GM21528 (cell line): ENCODE measurements at regions not wholly inside any gene's neighbourhood (a gene's known extent, or its start where the extent isn't known, plus 50 kb on each side); places are given as distances from the start of the nearest gene placed in this dataset.

Source experiments
- ATAC-seq: cut with Tn5 transposase; IDR thresholded peaks from one replicate; pipeline ENCODE4 v1.9.1; 2021; ENCODE audit warnings: mild to moderate bottlenecking, moderate library complexity; ENCODE audit not compliant: unreplicated experiment, low FRiP score

DNA sequence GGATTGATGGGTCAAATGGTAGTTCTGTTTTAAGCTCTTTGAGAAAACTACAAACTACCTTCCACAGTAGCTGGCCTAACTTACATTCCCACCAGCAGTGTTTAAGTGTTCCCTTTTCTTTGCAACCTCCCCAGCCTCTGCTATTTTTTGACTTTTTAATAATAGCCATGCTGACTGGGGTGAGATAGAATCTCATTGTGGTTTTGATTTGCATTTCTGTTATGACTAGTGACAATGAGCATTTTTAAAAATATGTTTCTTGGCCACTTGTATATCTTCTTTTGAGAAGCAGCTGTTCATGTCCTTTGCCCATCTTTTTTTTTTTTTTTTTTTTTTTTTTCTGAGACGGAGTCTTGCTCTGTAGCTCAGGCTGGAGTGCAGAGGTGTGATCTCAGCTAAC is 155.2 kb upstream of the BMPER start:
- ATAC-seq = peak; percentile 79

- ATAC-seq = no peak
Observed at GRCh38 chr7:33751443-33751842, 153.9 kb upstream of the BMPER start.

DNA sequence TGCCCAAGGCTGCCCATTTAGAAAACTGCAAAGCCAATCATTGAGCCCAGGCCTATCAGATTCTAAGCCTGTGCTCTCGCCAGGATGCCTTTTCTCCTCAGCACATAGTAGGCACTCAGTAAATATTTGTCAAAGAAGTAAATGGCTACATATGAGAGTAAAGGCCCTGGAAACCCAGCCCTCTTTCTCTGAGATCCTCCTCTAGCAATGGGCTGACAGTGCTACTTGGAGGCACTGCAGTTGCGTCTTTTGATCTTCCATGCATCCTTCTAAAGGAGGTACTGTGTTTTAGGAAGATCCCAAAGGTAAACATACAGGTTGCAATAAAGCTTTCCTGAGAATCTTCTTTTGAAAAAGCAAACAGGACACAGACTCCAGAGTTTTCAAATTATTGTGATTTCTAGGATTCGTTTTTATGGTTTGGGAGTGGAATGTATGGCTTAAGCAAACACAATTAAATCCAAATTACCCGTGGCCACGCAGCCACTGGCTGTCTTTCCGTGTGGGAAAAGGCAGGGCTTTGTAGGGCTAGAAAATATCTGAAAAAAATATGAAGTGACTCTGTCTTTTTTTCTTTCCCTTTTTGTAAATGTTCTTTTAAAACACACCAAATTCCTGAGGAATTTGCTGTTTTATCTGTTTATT is 151.3 kb upstream of the BMPER start:
- no peak for ATAC-seq

DNA sequence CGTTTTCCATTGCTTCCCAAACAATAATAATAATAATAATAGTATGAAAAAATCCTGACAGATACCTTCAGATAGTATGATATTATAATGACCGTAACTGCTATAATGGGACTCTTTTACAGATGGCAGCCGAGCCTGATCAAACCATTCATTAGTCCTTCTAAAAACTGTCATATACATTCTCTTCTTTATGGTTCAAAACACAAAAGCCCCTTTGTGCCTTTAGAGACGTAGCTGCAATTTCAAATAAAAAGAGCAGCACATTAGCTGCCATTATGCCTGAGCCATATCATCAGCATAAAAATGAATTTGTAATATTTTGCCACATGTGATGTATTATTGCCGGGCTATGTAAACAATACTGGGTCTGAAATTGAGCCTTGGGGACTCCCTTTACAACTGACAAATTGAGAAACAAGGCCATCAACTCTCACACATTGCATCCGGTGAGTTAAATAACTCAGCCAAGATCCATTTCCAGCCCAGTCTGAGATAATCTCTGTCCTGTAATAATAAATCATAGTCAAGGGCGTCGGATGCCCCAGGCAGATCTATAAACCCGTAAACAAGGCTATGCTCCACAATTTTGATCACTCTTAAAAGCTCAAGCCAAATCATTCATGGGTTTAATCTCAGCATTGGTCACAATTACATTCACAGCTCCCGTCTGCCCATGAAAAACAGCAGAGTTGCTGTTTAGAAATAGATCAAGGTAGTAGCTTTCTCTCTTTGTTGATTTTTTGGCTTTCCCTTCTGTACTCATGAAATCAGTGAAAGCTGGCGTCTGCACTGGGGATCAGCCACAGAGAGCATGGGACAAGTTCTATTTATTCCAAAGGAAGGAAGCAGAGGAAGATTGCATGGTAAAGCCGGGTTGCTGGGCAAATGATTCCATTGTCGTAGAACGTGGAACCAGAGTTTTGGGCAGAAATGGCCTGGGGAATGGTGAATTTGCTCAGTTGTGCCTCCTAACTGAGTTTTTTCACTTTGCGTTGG is 150.1 kb upstream of the BMPER start:
- ATAC-seq = no peak

GRCh38 chr7:33757050-33757449 is 148.3 kb upstream of the BMPER start:
- ATAC-seq = no peak

DNA sequence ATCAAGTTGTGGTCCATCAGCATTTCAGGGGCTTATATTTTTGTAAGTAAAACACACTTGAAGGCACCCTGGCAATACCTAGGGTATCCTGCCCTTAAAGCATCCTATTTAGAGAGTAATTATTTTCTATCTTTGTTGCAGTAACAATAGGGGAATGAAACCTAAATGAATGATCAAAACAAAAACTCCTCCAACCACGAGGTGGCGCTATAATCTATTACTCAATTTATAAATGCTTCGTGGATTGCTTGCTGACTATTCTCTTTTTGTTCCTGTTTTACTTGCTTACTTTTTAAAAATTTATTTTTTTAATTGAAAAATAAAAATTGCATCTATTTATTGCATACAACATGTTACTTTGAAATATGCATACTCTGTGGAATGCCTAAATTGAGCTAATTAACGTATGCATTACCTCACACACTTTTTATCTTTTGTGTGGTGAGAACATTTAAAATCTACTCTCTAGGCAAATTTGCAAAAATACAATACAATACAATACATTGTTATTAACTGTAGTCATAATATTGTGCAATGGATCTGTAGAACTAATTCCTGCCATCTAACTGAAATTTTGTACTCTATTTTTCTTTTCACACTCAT is 147.7 kb upstream of the BMPER start:
- ATAC-seq = no peak

GRCh38 chr7:33760146-33760545 is 145.2 kb upstream of the BMPER start:
- no peak for ATAC-seq

GRCh38 chr7:33760834-33761233 is 144.5 kb upstream of the BMPER start:
- ATAC-seq = no peak

DNA sequence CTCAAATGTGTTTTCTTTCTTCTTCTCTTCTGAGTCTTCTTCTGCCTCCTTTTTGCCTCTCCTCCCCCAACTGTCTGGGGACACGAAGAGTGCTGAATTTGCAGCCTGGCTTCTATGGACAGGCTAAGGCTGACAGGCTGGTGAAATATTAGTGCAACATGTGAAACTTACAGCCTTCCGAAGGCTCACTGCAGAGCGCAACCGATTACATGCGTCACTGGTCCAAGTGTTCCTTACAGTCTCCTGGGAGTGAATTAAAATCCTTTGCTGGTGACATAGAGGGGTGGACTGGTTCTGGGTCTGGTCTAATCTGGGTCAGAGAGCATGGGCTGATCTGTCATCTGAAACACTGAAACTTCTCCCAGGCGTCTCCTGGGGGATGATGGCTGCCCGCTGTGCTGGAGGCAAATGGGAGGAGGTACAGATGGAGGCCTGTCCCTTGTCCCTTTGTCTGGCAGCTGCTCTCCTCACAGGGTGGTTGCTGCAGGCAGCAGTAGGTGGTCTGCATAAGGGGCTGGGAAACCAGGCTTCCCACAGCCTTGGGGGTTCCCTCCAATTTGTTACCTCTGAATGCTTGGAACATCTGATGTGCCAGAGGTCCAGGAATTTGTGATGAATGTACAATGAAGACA is 143.8 kb upstream of the BMPER start:
- no peak for ATAC-seq

DNA sequence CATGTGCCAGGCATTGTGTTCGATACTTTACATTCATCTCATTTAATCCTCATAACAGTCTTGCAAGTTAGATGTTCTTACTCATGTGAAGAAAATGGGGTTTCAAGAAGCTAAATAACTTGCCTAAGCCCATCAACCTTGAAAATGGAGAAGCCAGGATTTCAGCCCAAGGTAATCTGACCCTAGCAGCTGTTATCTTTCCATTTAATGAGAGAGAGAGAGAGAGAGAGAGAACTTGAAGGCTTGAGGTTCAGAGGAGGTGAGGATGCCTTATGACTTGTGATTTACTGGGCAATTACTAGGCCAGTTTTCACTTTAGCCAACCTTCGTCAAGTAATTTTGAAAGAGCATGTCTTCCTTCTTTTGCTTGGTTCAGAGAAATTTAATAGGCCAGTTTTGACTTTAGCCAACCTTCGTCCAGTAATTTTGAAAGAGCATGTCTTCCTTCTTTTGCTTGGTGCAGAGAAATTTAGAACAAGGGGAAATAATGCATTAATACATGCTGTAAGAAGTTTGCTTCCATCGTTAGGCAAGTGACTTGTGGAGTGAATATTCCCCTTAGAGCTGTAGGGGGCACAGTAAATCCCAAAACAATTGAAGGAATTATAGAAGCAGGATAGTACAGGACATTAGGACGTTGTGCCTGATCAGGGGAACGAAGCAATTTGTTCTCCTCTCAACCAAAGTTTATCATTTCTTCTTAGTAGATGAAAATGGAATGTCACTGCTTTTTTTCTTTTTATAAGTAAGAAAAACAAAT is 143.0 kb upstream of the BMPER start:
- ATAC-seq = no peak

DNA sequence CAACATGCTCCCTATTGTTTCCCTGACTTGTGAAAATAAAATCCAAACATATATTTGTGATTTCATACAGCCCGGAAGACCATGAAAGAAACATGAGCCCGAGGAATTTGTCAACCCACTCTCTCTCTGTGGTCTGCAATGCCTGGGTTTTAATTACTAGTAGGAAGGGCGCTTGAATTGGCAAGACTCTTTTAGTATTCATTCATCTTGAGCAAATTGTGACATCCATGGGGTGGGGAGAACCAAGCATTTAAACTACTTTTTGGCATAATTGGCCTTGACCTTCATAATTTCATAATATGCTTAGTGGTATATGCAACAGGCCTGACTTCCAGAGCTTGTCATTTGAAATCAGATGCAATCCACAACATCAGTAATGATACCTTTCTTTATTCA is 142.4 kb upstream of the BMPER start:
- no peak for ATAC-seq

- no peak for ATAC-seq
Observed at GRCh38 chr7:33764752-33765451, 140.4 kb upstream of the BMPER start.

GRCh38 chr7:33766405-33766804 is 138.9 kb upstream of the BMPER start:
- no peak for ATAC-seq

GRCh38 chr7:33769930-33770329 is 135.4 kb upstream of the BMPER start:
- ATAC-seq = no peak

GRCh38 chr7:33770576-33770975 is 134.8 kb upstream of the BMPER start:
- no peak for ATAC-seq

DNA sequence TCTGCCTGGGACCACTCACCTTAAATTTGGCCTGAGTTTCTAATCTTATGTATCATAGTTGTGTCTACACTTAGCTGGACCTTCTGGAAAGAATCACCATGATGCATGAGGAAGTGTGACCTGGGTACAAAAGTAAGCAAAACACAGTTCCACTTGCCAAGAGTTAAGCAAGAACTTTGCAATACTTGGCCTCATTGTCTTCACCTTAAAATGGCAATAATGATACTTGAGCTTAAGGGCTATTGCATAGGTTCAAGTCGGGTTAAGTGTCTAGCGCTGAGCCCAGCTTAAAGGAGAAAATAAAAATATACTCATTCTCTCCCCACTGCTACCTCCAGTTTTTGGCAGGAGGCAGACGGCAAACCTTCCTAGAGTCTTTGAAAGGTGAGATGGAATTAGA is 133.9 kb upstream of the BMPER start:
- no peak for ATAC-seq

DNA sequence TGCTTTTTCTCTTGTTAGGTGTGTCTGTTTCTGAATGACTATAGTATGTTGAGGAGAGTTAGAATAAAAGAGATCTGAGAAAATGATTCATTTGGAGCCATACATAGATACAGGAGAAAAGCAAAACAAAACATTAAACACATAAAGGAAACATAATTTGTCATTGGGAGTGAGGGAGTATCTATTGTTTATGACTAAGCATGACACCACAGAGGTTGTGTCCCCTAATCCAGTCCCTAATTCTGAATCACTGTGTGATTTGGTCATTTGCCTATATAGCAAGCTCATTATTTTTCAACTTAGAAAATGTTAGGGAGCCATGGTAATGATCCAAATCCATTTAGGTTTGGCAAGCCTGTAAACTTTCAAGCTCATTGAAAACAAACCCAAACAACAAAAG is 132.3 kb upstream of the BMPER start:
- ATAC-seq = no peak

- no peak for ATAC-seq
Observed at GRCh38 chr7:33774762-33775523, 130.4 kb upstream of the BMPER start.

GRCh38 chr7:33775790-33776189 is 129.5 kb upstream of the BMPER start:
- ATAC-seq = no peak
